Epithelial cell of proximal tubule (primary cell): ENCODE measurements at regions not wholly inside any gene's neighbourhood (a gene's known extent, or its start where the extent isn't known, plus 50 kb on each side); places are given as distances from the start of the nearest gene placed in this dataset.

ENCODE experiments used
- DNase-seq: peaks from one replicate; pipeline ENCODE4 v3.0.0-alpha.2; 2011; ENCODE audit warnings: low read depth
- H3K4me3 ChIP-seq: 2 replicates; pipeline ENCODE4 v1.5.1; 2011; ENCODE audit warnings: low read depth, mild to moderate bottlenecking, low read length
- CTCF ChIP-seq: conservative IDR thresholded peaks from 2 replicates; pipeline ENCODE4 v1.5.1; 2012; ENCODE audit warnings: low read depth, mild to moderate bottlenecking, low read length

- TF ChIP-seq CTCF = no peak
- no peak overlapping the region for H3K4me3 ChIP-seq
- no peak for DNase-seq
Observed at GRCh38 chr20:53693262-53693871, 99.7 kb upstream of the ZNF217 start.

GRCh38 chr20:53692465-53693067, 98.9 kb upstream of the ZNF217 start:
- TF ChIP-seq CTCF = no peak
- no peak overlapping the region for H3K4me3 ChIP-seq
- no peak for DNase-seq

- no peak overlapping the region for H3K4me3 ChIP-seq
- no peak for TF ChIP-seq CTCF
- DNase-seq = no peak
Observed at GRCh38 chr20:53691811-53692192, 98.2 kb upstream of the ZNF217 start.

GRCh38 chr20:53691060-53691810, 97.6 kb upstream of the ZNF217 start:
- no peak overlapping the region for H3K4me3 ChIP-seq
- DNase-seq = no peak
- no peak for TF ChIP-seq CTCF

GRCh38 chr20:53688085-53688484, 94.4 kb upstream of the ZNF217 start:
- DNase-seq = no peak
- no peak for TF ChIP-seq CTCF

GRCh38 chr20:53685070-53685595, 91.5 kb upstream of the ZNF217 start:
- no peak for TF ChIP-seq CTCF
- no peak overlapping the region for H3K4me3 ChIP-seq
- DNase-seq = no peak

More at GRCh38 chr20:53688085-53688484, 94.4 kb upstream of the ZNF217 start:
- H3K4me3 ChIP-seq = no peak overlapping the region
